MM.1S (cell line): ENCODE measurements at regions not wholly inside any gene's neighbourhood (a gene's known extent, or its start where the extent isn't known, plus 50 kb on each side); places are given as distances from the start of the nearest gene placed in this dataset.

Experiments
- EZH2 ChIP-seq: fragments of 300-600 bp; sonication (generic); optimal IDR thresholded peaks from 2 replicates; pipeline ENCODE3; 2017; ENCODE audit warnings: low read depth, mild to moderate bottlenecking, antibody characterized with exemption, low read length, mixed read lengths
- TF ChIP-seq, protein P1 (sequence below): fragments of 300-600 bp; sonication (generic); IDR thresholded peaks from 2 replicates; pipeline ENCODE4 v1.5.1; 2016; ENCODE audit warnings: antibody characterized with exemption, low read length, mixed read lengths

DNA sequence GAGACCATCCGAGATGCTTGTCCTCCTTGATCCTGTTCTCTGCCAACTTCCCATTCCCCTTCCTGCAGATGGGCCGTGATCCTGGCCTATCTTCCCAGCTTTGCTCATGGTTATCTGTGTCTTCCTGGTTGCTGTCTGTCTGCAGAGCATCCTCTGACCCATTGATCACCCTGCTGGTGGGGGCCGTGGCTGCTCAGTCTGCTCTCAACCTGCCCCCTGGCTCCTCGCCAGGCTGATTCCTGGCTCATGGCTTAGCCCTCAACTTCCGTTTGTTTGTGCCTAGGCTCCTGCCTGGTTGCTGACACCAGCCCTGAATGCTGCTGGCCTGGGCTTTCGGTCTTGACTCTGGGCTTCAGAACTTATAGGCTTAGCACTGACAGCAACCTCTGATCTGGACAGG, 67.1 kb upstream of the SMIM15 start:
- TF ChIP-seq, protein P1, sequence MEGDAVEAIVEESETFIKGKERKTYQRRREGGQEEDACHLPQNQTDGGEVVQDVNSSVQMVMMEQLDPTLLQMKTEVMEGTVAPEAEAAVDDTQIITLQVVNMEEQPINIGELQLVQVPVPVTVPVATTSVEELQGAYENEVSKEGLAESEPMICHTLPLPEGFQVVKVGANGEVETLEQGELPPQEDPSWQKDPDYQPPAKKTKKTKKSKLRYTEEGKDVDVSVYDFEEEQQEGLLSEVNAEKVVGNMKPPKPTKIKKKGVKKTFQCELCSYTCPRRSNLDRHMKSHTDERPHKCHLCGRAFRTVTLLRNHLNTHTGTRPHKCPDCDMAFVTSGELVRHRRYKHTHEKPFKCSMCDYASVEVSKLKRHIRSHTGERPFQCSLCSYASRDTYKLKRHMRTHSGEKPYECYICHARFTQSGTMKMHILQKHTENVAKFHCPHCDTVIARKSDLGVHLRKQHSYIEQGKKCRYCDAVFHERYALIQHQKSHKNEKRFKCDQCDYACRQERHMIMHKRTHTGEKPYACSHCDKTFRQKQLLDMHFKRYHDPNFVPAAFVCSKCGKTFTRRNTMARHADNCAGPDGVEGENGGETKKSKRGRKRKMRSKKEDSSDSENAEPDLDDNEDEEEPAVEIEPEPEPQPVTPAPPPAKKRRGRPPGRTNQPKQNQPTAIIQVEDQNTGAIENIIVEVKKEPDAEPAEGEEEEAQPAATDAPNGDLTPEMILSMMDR, result no peak
- no peak for TF ChIP-seq EZH2
